Panc1 (cell line): ENCODE measurements at regions not wholly inside any gene's neighbourhood (a gene's known extent, or its start where the extent isn't known, plus 50 kb on each side); places are given as distances from the start of the nearest gene placed in this dataset.

Experiments used
- ATAC-seq: fragments of 200-7000 bp; cut with Tn5 transposase; 2 replicates; pipeline ENCODE4 v1.9.1; 2020; ENCODE audit warnings: mild to moderate bottlenecking, moderate library complexity
- BruUV-seq: library from RNA; stranded (reverse); fragments of 400-500 nt; replicated peaks from 2 replicates; lab custom pipeline; 2021; lab: Mats Ljungman, UMichigan
- CTCF ChIA-PET: fragments of 300-600 bp; sonication (Branson Sonifier 250); formaldehyde crosslinking; loops from one replicate; lab custom pipeline; 2022; ENCODE audit warnings: antibody characterized with exemption; lab: Charles Lee
- POLR2A ChIA-PET: fragments of 300-600 bp; sonication (Branson Sonifier 250); formaldehyde crosslinking; loops from one replicate; lab custom pipeline; 2022; ENCODE audit warnings: antibody characterized with exemption; lab: Charles Lee
- DNase-seq: peaks from one replicate; pipeline ENCODE4 v3.0.0-alpha.2; 2010; ENCODE audit warnings: low read depth, low spot score
- H3K27ac ChIP-seq: 2 replicates; pipeline ENCODE4 v1.5.1; 2011; ENCODE audit warnings: mild to moderate bottlenecking, low read length, inconsistent platforms
- H3K27me3 ChIP-seq: fragments of 200-500 bp; sonication (Bioruptor generic); 2 replicates; pipeline ENCODE4 v1.6.0; 2014; ENCODE audit warnings: low read length, inconsistent platforms; ENCODE audit not compliant: control insufficient read depth, insufficient read depth
- H3K36me3 ChIP-seq: fragments of 200-500 bp; sonication (Bioruptor generic); 2 replicates; pipeline ENCODE4 v1.5.1; 2014; ENCODE audit warnings: inconsistent platforms, mild to moderate bottlenecking, low read length, moderate library complexity; ENCODE audit not compliant: control insufficient read depth, insufficient read depth
- H3K4me1 ChIP-seq: 2 replicates; pipeline ENCODE4 v1.5.1; 2011; ENCODE audit warnings: inconsistent platforms, mild to moderate bottlenecking, low read length, moderate library complexity; ENCODE audit not compliant: control insufficient read depth, insufficient read depth
- H3K4me3 ChIP-seq, 2 experiments: 2 replicates each; pipeline ENCODE4 v1.5.1; 2011 to 2012; ENCODE audit warnings: low read depth in 2 of 2, low read length in 2 of 2, mild to moderate bottlenecking in 2 of 2, inconsistent platforms in 1 of 2, moderate library complexity in 1 of 2
- H3K9me3 ChIP-seq: fragments of 200-500 bp; sonication (Bioruptor generic); 2 replicates; pipeline ENCODE4 v1.5.1; 2014; ENCODE audit warnings: low read depth, mild to moderate bottlenecking, inconsistent platforms, low read length, moderate library complexity; ENCODE audit not compliant: control insufficient read depth, insufficient read depth
- CTCF ChIP-seq: fragments of 450-650 bp; IDR thresholded peaks from 2 replicates; pipeline ENCODE4 v1.5.1; 2017; ENCODE audit warnings: mild to moderate bottlenecking
- POLR2AphosphoS5 ChIP-seq: IDR thresholded peaks from 2 replicates; pipeline ENCODE4 v1.6.1; 2012; ENCODE audit warnings: mild to moderate bottlenecking, low read depth, low read length, moderate library complexity
- SIN3A ChIP-seq: IDR thresholded peaks from 2 replicates; pipeline ENCODE4 v1.6.1; 2012; ENCODE audit warnings: low read depth, mild to moderate bottlenecking, low read length, moderate library complexity, borderline replicate concordance; ENCODE audit not compliant: insufficient read depth
- TCF7L2 ChIP-seq: IDR thresholded peaks from 2 replicates; pipeline ENCODE4 v1.6.1; 2011; ENCODE audit warnings: mild to moderate bottlenecking, low read depth, low read length, inconsistent platforms
- in situ Hi-C: cut with HindIII; loops from 2 replicates; pipeline ENCODE4 v1.10.0; 2016; ENCODE audit warnings: low sequenced_read_pairs, low pct_unique_long_range_greater_than_20kb
- intact Hi-C: fragments of 100-400 bp; cut with micrococcal nuclease; formaldehyde crosslinking; loops from one replicate; pipeline ENCODE4 v1.10.0; 2022; ENCODE audit not compliant: unreplicated experiment
- TF ChIP-seq, protein P1 (sequence below), 2 experiments: IDR thresholded peaks; 2 replicates each; pipeline ENCODE4 v1.6.1; 2011 to 2012; ENCODE audit warnings: low read depth in 2 of 2, control low read depth in 1 of 2, low read length in 1 of 2, mild to moderate bottlenecking in 1 of 2, moderate library complexity in 1 of 2; ENCODE audit not compliant: insufficient read depth in 1 of 2

GRCh38 chr1:221031458-221032203 is 152.4 kb downstream of the HLX start:
- ATAC-seq (no peak), DNase-seq (no peak)
- in situ Hi-C loops = no loop called here
- no peaks in the 10 kb centered on the region for H3K36me3 ChIP-seq
- no peak overlapping the region for H3K4me3 ChIP-seq
- ChIA-PET CTCF (no interaction called here), POLR2A (no interaction called here)
- no peaks in the 10 kb centered on the region for H3K4me1 ChIP-seq
- no peak overlapping the region for H3K27ac ChIP-seq
- TF ChIP-seq, protein P1, sequence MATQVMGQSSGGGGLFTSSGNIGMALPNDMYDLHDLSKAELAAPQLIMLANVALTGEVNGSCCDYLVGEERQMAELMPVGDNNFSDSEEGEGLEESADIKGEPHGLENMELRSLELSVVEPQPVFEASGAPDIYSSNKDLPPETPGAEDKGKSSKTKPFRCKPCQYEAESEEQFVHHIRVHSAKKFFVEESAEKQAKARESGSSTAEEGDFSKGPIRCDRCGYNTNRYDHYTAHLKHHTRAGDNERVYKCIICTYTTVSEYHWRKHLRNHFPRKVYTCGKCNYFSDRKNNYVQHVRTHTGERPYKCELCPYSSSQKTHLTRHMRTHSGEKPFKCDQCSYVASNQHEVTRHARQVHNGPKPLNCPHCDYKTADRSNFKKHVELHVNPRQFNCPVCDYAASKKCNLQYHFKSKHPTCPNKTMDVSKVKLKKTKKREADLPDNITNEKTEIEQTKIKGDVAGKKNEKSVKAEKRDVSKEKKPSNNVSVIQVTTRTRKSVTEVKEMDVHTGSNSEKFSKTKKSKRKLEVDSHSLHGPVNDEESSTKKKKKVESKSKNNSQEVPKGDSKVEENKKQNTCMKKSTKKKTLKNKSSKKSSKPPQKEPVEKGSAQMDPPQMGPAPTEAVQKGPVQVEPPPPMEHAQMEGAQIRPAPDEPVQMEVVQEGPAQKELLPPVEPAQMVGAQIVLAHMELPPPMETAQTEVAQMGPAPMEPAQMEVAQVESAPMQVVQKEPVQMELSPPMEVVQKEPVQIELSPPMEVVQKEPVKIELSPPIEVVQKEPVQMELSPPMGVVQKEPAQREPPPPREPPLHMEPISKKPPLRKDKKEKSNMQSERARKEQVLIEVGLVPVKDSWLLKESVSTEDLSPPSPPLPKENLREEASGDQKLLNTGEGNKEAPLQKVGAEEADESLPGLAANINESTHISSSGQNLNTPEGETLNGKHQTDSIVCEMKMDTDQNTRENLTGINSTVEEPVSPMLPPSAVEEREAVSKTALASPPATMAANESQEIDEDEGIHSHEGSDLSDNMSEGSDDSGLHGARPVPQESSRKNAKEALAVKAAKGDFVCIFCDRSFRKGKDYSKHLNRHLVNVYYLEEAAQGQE (IDR thresholded peaks at IDR 0.05; ENCODE audit: insufficient read depth in 1 of 2, low read depth in 2 of 2, low read length in 1 of 2) = no peak
- no peak for TF ChIP-seq POLR2AphosphoS5
- no peak for TF ChIP-seq TCF7L2
- no peak for TF ChIP-seq CTCF
- TF ChIP-seq SIN3A = no peak
- no peaks in the 10 kb centered on the region for H3K27me3 ChIP-seq
- H3K9me3 ChIP-seq = no peaks in the 10 kb centered on the region
- intact Hi-C loops = no loop called here
- no TSS peak for BruUV-seq

DNA sequence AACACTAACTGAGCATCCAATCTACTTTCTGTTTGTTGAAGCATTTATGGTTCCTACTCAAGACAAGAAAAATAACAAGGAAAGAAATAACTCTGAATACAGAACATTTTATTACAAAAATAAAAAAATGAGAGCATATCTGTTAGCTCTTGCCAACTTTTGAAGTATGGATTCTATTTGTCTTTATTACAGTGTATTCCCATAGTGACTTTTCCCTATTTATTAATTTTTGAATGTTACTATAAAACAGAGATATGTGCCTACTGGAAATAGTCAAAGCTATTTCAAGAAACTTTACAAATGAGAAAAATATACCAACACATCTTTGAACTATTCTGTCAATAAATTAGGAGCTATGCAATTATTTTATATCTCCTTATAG is 153.0 kb downstream of the HLX start:
- in situ Hi-C loops (no loop called here), intact Hi-C loops (no loop called here)
- DNase-seq = no peak
- H3K27ac ChIP-seq = no peak overlapping the region
- POLR2A ChIA-PET = no interaction called here
- H3K9me3 ChIP-seq = no peaks in the 10 kb centered on the region
- BruUV-seq = no TSS peak
- TF ChIP-seq SIN3A (no peak), POLR2AphosphoS5 (no peak), TCF7L2 (no peak), CTCF (no peak)
- TF ChIP-seq, protein P1 (IDR thresholded peaks at IDR 0.05; ENCODE audit: insufficient read depth in 1 of 2, low read depth in 2 of 2, low read length in 1 of 2) = no peak
- CTCF ChIA-PET = no interaction called here
- no peaks in the 10 kb centered on the region for H3K27me3 ChIP-seq
- ATAC-seq = no peak
- no peaks in the 10 kb centered on the region for H3K36me3 ChIP-seq
- no peaks in the 10 kb centered on the region for H3K4me1 ChIP-seq
- no peak overlapping the region for H3K4me3 ChIP-seq
